Thoracic aorta (tissue), 2 donors: ENCODE measurements at regions not wholly inside any gene's neighbourhood (a gene's known extent, or its start where the extent isn't known, plus 50 kb on each side); places are given as distances from the start of the nearest gene placed in this dataset.
A peak's percentile ranks its signal among the peaks of the same experiment; 100 is the strongest.

Experiments used
- ATAC-seq: fragments of 150-250 bp; one replicate; pipeline ENCODE4 v1.8.0; 2017; ENCODE audit warnings: low read depth; ENCODE audit not compliant: insufficient number of reproducible peaks, low FRiP score
- DNase-seq: peaks from one replicate; pipeline ENCODE4 v3.0.0-alpha.2; 2020; ENCODE audit warnings: low spot score
- H3K27ac ChIP-seq, 2 donors: fragments of 200-600 bp; sonication (generic); 1 replicate in 1 of 2; 2 replicates in 1 of 2; pipeline ENCODE4 v1.5.1; 2016; ENCODE audit warnings: mild to moderate bottlenecking in 2 of 2, moderate library complexity in 2 of 2
- H3K27me3 ChIP-seq: fragments of 200-600 bp; sonication (generic); replicated peaks from 2 replicates; pipeline ENCODE4 v1.6.0; 2016; ENCODE audit warnings: mild to moderate bottlenecking; ENCODE audit not compliant: insufficient read depth
- H3K36me3 ChIP-seq: fragments of 200-600 bp; sonication (generic); one replicate; pipeline ENCODE4 v1.5.1; 2016
- H3K4me1 ChIP-seq, 2 donors: fragments of 200-600 bp; sonication (generic); 1 replicate in 1 of 2; 2 replicates in 1 of 2; pipeline versions ENCODE4 v1.5.1 to v1.6.0; 2016; ENCODE audit warnings: low read depth in 2 of 2, mild to moderate bottlenecking in 1 of 2; ENCODE audit not compliant: control insufficient read depth in 1 of 2
- H3K4me3 ChIP-seq: fragments of 200-600 bp; sonication (generic); 2 replicates; pipeline ENCODE4 v1.5.1; 2016; ENCODE audit warnings: mild to moderate bottlenecking
- H3K9me3 ChIP-seq: fragments of 200-600 bp; sonication (generic); 2 replicates; pipeline ENCODE4 v1.5.1; 2016
- CTCF ChIP-seq: fragments of 200-600 bp; sonication (generic); IDR thresholded peaks from one replicate; pipeline ENCODE4 v1.5.1; 2019; ENCODE audit warnings: antibody characterized with exemption

GRCh38 chr6:141963543-141964295 is 169.0 kb upstream of the GJE1 start:
- Histone ChIP-seq H3K9me3 (no peaks in the 10 kb centered on the region), H3K27ac (no peak overlapping the region), H3K4me1 (no peaks in the 10 kb centered on the region), H3K36me3 (no peaks in the 10 kb centered on the region), H3K27me3 (no peaks in the 10 kb centered on the region), H3K4me3 (no peak overlapping the region)
- no peak for TF ChIP-seq CTCF
- DNase-seq, result no peak
- ATAC-seq, result no peak

- no peak for DNase-seq
- Histone ChIP-seq H3K9me3 (no peaks in the 10 kb centered on the region), H3K27ac (no peak overlapping the region), H3K36me3 (no peaks in the 10 kb centered on the region), H3K4me3 (no peak overlapping the region), H3K27me3 (no peaks in the 10 kb centered on the region), H3K4me1 (peaks cover 3 to 32% of the 10 kb centered on the region in 2 donors)
- no peak for ATAC-seq
- TF ChIP-seq CTCF, result no peak
These were observed 175.5 kb upstream of the GJE1 start for GRCh38 chr6:141957271-141957670.

GRCh38 chr6:141956868-141957267 is 175.9 kb upstream of the GJE1 start:
- H3K27me3 ChIP-seq, result no peaks in the 10 kb centered on the region
- no peak for TF ChIP-seq CTCF
- no peak overlapping the region for H3K27ac ChIP-seq
- DNase-seq (no peak), ATAC-seq (no peak)
- H3K4me1 ChIP-seq, result peaks cover 3 to 32% of the 10 kb centered on the region in 2 donors
- no peaks in the 10 kb centered on the region for H3K9me3 ChIP-seq
- H3K4me3 ChIP-seq, result no peak overlapping the region
- H3K36me3 ChIP-seq, result no peaks in the 10 kb centered on the region

- no peak overlapping the region for H3K27ac ChIP-seq
- DNase-seq (peak; percentile 3), ATAC-seq (no peak)
- no peaks in the 10 kb centered on the region for H3K27me3 ChIP-seq
- peaks cover 3 to 32% of the 10 kb centered on the region in 2 donors for H3K4me1 ChIP-seq
- H3K4me3 ChIP-seq, result no peak overlapping the region
- no peaks in the 10 kb centered on the region for H3K36me3 ChIP-seq
- no peak for TF ChIP-seq CTCF
- no peaks in the 10 kb centered on the region for H3K9me3 ChIP-seq
These were observed 176.5 kb upstream of the GJE1 start for GRCh38 chr6:141956046-141956761.

GRCh38 chr6:141953072-141953471 is 179.7 kb upstream of the GJE1 start:
- no peak for TF ChIP-seq CTCF
- DNase-seq (no peak), ATAC-seq (no peak)
- Histone ChIP-seq H3K4me1 (peaks cover 3 to 32% of the 10 kb centered on the region in 2 donors), H3K36me3 (no peaks in the 10 kb centered on the region), H3K9me3 (no peaks in the 10 kb centered on the region), H3K27ac (no peak overlapping the region), H3K27me3 (no peaks in the 10 kb centered on the region), H3K4me3 (no peak overlapping the region)
